Activated CD4-positive, alpha-beta T cell treated with anti-CD3 and anti-CD28 coated beads for 1 hour (primary cell): ENCODE measurements at regions not wholly inside any gene's neighbourhood (a gene's known extent, or its start where the extent isn't known, plus 50 kb on each side); places are given as distances from the start of the nearest gene placed in this dataset.

Experiments used
- DNase-seq: peaks from one replicate; pipeline ENCODE4 v3.0.0-alpha.2; 2020

DNA sequence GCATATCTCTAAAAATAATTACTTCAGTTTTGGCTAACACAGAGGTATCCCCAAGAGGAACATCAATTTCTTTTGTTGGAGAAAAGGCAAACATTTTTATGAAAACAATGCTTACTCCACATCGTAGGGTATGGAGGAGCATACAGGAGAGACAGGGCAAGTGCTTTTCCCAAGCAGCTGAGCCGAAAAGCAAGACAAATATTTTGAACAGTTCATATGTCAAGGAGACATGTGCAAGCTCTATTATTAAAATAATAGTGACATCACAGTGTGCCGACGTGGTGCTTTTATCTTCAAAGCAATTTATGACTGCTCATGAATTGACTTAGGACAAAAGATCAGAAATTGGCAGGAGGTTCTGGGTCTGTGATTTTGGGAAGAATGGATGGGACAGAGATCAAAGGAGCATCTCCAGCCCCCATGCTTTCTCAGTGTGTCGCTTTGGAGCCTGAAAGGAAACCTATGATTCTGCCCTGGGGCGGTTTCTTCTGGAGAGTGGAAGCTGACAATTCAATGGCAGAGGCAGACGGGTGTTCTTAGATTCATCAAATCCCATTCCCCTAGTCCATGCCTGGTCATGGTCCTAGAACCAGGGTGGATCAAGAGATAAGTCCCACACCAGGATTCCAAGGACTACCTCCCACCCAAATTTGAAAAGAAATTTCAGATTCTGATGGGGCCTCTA is 97.1 kb downstream of the JCAD start:
- DNase-seq: no peak

DNA sequence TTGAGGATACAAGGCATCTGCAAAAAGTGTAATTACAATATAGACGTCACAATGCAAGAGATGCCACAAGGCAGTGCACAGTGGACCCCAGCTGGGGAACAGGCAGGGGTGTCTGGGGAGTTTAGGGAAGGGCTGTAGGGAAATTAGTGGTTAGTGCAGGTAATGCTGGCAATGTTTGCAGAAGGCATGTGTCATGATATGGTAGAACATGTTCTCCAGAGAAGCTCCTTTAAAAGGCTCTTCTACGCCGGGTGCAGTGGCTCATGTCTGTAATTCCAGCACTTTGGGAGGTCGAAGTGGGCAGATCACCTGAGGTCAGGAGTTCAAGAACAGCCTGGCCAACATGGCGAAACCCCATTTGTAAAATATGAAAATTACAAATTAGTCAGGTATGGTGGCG is 98.0 kb downstream of the JCAD start:
- DNase-seq: no peak

DNA sequence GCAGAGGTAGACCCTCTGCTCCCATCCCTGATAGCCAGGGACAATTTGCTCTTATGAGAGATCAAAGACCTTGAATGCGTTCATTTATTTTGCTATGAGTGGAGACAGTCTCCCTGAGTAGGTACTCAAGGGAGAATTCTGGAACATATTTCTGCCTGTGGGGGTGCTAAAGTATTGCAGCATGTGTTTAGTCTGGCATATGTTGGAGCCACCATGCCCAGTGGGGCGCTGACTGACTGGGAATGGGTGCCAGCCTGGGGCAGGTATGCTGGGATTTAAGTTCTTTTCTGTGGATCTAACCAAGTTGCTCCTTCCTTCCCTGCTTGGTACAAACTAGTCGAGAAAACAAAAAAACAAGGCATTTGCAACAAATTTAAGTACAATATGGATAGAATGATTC is 99.1 kb downstream of the JCAD start:
- DNase-seq: no peak

DNA sequence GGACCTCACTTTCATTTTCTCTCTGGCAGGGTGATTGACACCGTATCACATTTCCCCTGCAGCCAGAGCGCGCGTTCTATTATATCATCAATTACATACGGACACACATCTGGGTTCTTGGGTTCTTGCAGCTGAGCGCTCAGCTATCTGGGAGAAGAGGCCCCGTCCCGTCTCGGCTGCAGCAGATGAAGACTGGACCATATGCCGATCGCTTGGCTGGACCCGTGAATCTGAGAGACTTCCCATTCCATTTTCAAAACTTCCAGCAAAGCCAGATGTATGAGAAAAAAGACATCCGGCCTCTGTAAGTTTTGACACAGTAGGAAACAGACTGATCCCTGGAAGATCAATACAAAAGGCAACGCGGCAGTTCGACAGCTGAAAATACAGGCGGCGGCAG is 99.8 kb downstream of the JCAD start:
- DNase-seq: no peak

DNA sequence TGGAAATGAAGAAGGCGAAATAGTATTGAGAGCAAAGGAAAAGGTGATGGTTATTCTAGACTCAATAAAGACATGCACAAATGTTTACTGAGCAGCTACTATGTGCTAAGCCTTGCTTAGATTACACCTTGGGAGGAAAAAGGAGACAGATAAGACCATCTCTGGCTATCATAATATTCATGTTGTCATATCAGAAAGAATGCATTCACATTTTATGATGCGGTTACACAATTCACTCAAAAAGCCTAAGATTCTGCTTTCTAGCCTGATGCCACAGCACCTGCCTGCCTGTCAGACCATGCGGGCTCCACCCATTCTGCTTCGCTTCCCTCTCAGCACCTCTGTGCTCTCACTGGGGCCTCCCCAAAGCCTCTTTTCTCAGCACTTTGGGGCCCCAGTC is 100.9 kb downstream of the JCAD start:
- DNase-seq: no peak

DNA sequence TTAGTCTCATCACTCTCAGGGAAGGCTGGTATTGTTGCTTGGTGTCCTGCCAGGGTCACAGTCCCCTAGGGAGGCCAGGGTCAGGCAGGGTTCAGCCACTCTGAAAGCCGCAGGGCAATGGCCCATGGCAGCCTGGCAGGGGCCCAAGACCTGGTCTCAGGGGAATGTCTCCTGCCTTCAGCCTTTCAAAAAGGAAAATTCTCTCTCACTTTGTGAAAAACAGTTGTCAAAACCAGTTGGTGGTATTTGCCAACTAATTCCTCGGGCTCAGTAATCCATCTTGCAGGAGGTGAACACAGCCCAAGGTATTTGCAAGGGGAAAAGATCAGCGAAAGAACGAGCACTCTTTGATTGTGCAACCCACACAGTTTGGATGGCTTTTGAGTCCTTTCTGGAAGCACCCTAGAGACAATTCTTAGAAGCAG is 101.5 kb downstream of the JCAD start:
- no peak for DNase-seq

DNA sequence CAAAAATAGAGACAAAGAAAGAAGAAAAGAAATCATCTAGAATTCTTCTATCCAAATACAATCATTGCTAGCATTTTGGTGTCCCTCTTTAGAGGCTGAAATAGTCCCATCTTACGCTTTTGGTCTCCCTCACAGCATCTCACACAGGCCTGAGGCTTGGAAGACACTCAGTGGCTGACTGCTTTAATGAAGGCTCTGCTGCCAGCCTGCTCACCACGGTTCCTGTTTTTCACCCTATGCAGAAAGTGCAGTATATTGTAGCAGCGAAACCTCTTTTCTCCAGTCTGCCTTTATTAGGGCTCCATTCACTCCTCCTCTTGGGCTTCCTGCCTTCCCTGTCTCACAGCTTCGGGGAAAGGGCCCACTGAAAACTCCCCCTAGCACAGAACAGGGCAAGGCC is 102.2 kb downstream of the JCAD start:
- no peak for DNase-seq

DNA sequence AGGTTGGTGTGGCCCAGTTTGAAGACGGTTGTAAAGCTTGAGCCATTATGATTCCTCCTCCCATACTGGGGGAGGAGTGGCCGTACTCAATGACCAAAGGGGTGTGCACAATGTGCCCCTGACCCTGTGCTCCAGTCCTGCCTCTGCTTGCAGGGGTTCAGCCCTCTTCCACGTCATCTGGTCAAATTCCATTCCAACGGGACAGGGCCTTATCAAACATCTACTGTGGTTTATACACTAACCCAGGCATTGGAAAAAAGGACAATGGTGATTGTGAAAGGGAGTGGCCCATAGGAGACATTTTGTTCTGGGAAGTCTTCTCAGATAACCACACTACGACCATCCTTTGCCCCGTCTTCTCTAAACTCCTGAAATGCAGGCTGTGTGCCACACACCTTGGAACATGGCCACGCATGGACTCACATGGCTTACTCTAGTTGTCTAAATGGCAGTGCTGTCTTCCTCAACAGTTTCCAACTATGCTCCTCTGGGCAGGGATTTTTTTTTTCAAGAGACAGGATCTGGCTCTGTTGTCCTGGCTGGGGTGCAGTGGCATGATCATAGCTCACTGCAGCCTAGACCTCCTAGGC is 103.0 kb downstream of the JCAD start:
- no peak for DNase-seq

DNA sequence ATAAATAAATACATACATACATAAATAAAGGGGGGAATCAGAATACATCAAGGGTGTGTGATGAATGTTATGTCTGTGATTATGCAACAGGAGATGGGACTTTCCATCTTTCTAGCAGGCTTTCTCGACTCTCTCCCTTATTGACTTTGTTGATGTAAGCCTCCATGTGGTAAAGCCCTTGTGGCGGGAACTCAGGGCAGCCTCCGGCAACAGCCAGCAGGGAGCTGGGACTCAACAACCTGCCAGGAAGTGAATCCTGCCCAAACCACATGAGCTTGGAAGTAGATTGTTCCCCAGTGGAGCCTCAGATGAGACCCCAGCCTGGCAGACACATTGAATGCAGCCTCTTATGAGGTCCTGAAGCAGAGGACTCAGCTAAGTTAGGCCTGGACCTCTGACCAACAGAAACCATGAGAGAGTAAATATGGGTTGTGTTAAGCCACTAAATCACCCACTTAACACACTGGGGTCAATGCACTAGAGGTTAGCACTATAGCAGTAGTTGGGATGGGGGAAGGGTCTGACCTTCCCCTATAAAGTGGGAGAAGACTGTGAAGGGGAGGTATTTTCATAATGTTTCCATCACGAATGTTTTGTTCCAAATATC is 104.0 kb downstream of the JCAD start:
- DNase-seq: no peak

DNA sequence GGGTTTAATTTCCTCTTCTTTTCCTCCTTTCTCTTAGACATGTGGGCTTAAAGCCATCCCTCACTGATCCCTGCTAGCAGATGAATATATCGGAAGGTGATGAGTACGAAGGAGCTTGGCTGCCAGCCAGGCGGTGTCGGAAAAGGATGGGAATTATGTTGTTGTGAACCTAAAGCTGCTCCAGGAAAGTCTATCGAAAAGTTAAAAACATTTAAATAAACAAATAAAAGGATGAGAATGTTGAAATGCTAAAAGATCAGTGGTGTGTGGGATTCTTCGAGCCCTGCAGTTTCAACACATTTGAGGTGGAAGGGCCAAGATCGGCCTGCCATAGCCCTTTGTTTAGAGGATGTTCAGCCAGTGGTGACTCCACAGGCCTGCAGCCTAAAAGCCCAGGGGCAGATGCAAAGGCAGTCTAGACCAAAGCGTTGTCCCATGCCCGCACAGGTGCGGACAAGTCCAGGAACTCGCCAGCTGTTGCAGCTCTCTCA is 107.9 kb downstream of the JCAD start:
- DNase-seq: no peak

DNA sequence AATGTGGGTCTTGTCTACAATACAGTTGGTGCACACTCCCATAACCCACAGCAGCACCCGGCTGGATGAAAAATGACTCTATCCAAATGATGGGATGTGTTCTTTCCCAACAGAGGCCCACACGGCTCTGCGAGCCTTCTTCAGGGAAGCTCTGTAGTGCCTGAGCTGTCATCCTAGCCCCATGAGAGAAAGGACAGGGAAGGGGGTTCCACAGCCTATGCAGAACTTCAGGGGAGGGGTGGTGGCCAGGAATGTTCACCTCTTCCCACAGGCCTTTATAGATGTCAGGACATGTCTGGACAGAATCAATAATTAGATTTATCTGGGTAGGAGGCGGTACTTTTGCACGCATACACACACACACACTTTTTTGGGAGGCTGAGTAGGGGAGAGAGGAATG is 109.0 kb downstream of the JCAD start:
- DNase-seq: no peak

DNA sequence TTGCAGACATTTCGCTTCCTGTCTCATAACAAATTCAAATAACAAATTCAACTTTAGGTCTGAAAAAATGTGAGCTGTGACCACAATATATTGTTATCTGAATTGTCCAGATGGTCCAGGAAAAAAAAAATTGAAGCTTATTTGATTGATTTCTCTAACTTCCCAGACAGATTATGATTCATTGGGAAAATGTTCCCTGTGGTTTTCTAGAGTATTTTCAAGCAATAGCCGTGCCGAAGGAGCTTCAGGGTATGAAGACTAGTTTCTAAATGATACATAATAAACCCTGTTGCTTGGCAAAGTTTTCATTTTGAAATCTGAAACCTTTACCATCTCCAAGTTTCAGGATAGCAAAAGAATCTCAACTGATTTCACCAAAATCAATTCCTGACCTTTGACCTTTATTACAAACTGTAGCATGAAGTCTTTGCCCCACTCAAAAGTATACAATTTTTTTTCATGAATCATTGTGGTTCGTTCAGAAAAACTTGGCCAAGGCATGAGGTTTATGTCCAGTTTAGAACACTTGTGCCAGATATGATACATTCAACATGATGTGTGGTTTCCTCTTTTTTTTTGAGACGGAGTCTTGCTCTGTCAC is 109.9 kb downstream of the JCAD start:
- no peak for DNase-seq

DNA sequence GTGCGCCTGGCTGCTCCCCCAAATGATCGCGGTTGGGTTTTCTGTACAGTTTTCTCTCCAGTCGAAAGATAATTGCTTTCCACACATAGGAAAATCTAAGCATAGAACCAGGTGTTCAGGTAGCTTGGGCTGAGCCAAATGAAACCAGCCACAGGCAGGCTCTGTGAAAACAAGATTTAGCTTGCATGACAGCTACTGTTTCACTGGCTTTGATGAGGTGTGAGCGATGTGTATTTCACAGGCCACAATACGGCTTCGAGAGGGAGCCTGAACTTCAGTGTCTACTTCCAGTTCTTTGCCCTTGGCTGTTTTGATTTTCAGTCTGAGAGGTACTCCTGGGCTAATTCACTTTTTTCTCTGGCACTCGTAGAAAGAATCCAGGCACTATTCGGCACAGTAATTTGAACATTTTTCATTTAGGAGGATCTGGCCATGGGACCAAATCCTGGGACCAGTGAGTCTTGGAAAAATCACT is 110.5 kb downstream of the JCAD start:
- no peak for DNase-seq

DNA sequence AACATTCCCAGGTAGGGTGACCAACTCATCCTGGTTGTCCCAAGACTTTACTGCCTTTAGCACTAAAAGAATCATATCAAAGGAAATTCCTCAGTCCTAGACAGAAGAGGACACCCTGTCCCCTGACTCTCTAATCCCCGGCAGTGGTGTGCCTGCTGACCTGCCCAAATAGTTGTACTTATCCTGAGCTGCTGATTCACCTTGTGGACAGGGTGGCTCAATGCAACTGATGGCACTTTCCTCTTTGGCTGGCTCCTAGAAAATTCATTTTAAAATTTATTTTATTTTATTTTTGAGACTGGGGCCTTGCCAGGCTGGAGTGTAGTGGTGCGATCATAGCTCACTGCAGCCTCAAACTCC is 111.7 kb downstream of the JCAD start:
- DNase-seq: no peak

DNA sequence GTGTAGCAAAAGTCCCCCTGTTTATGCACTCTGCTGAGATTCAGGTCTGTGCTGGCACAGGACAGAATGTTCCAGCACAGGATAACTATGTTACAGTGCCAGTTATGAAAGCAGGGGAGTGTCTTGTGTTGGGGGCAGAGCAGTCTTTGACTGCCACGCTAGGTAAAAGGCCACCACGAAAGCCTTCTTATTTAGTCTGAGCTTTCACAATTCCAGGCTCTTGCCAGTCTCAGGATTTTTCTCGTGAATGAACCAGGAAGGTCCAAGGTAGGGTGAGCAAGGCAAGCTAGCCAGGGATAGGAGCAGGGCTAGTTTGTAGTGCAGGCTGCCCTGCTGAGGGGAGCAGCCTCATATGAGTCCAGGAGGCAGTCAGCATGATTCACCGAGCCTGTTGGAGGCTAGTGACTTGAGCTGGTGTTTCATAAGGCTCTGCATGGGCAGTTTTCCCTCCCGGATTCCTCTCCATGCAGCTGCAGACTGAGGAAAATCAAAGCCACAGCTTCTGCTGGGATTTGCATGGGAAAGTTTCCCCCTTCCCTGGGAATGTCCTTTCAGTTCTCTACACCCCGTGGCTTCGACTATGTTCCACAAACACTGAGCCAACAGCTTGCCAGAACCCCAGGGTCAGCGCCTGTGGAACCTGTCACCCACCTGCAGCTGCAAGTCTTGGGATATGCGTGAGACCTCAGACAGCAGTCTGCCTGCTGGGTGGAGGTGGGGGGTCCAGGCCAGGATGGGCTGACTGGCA is 112.3 kb downstream of the JCAD start:
- no peak for DNase-seq

DNA sequence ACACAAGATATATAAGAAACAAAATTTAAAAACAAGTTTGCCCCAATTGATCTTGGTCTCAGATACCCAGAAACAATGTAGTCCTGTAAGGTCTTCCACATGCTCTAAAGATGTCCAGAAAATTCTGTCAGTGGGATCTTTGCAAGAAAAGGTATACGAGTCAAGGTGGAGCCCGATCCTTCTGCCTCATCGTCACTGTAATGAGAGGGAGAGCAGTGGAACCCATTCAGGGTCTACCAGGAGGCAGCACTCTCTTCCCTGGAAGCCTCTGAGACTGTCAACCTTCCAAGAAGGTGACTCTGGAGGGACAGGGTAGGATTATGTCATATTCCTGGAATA is 112.8 kb downstream of the JCAD start:
- no peak for DNase-seq

DNA sequence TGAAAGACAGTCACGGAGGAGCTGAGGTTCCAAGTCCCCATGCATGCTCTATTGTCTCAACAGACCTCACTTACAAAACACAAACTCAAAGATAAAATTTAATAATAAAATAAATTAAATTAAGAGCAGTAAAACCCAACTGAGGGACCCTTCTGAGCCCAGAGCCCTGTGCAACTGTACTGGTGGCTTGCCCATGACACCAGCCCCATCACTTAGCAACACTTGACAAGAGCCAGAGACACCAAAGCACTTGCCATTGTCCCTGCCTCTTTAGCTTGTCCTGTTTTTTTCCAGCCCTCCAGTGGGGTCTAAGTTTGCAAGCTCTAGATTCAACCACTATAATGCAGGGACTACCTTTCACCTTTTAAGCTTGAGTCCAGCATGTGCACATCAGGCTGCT is 117.9 kb downstream of the JCAD start:
- no peak for DNase-seq

DNA sequence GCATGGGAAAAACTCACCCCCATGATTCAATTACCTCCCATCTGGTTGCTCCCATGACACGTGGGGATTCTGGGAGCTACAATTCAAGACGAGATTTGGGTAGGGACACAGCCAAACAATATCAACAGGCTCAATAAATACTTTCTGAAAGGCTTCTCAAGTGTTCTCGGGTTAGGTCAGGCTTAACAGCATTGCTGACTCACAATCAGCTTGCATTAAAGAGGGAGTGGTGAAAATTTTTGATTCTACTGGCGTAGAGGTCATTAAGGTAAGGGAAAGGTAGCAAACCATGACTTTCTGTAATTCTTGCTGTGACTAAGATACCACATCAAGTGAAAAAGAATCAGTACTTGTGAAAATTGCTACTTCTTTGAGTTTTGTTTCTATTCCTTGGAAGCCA is 126.4 kb downstream of the JCAD start:
- no peak for DNase-seq

DNA sequence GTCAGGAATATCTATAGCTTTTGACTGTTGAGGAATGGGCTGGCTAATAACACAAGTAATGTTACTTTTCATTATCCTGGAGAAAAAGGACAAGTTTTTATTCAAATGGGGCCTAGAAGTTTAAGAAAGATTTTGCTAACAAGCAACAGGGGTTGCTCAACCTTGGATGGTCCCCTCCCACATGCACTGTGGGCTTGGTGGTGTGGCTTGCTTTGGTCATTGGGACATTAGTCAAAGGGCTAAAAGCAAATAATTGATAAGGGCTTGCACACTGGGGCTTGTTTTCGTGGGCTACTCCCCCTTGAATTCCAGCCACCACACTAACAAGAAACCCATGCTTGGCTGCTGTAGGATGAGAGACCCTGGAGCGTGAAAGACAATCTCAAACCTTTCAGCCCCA is 127.6 kb downstream of the JCAD start:
- DNase-seq: no peak

DNA sequence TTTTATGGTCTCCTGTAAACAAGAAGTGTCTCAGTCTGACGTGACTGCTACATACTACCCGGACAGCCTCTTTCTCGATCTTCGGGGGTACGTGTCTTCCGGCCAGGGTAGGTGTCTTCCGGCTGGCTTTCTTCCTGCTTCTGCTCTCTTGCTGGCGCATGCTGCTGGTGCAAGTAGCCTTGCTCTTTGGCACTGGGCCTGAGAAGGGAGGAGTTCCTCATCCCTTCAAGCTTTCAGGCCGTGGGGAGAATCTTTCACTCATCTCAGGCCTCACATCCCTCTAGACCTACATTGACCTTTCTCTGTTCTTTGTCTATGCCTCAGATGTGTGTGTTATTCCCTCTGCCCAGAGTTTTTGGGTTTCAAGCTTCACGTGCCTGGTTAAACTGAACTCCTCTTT is 130.4 kb downstream of the JCAD start:
- DNase-seq: no peak

DNA sequence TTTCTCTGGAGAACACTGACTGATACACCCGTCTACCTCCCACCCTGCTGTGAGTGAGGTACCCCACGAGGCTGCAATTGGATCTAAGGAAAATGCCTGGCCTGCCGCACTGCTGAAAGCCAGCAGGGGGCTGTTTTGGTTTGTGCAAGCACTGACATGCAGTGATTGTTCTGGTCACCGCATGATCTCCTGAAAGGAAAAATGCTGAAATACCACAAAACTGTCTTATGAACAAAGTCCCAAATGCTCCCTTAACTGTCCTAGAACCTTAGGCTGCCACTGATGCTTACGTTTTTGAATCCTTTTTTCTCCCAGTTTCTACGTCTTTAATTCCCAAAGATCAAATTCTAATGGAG is 132.7 kb downstream of the JCAD start:
- no peak for DNase-seq

DNA sequence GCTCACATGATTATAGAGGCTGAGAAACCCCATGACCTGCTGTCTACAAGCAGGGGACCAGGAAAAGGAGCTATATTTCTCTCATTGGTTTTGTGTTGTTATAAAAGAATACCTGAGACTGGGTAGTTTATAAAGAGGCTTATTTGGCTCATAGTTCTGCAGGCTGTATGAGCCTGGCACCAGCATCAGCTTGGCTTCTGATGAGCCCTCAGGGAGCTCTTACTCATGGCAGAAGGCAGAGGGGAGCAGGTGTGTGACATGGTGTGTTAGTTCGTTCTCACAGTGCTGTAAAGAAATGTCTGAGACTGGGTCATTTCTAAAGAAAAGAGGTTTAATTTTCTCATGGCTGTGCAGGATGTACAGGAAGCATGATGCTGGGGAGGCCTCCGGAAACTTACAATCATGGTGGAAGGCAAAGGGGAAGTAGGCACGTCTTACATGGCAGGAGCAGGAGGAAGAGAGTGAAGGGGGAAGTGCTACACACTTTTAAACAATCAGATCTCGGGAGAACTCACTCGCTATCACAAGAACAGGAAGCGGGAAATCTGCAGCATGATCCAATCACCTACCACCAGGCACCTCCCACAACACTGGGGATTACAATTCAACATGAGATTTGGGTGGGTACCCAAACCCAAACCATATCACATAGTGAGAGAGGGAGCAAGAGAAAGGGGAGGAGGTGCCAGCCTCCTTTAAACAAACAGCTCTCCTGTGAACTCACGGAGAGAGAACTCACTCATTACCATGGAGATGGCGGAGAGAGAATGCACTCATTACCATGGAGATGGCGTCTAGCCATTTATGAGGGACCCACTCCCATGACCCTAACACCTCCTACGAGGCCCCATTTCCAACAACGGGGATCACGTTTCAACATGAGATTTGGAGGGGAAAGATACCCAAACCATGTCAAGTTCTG is 133.4 kb downstream of the JCAD start:
- DNase-seq: no peak

DNA sequence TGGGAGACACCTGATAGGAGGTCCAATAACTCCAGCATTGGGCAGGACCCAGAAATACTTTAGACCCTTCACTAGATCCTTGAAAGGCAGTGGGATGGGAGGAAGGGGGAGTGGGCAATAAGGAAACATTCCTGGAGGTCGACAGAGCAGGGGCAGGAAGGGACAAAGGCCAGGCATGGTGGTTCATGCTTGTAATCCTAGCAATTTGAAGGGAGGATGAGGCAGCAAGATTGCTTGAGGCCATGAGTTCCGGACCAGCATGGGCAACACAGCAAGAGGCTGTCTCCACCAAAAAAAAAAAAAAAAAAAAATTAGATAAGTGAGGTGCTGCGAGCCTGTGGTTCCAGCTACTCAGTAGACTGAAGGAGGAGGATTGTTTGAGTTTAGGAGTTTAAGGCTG is 134.9 kb downstream of the JCAD start:
- no peak for DNase-seq
